ENCODE measurements at regions not wholly inside any gene's neighbourhood (a gene's known extent, or its start where the extent isn't known, plus 50 kb on each side); places are given as distances from the start of the nearest gene placed in this dataset.

GRCh38 chr13:80173224-80173623 lies 167.7 kb downstream of the SPRY2 start:
- TF ChIP-seq CTCF (IDR thresholded peaks at IDR 0.05) (no peak), POLR2A (IDR thresholded peaks at IDR 0.05) (no peak)

Measured in heart left ventricle (tissue), 13 donors.